SK-N-SH treated with all-trans-retinoic acid at 6 μM for 48 hours (cell line): ENCODE measurements at regions not wholly inside any gene's neighbourhood (a gene's known extent, or its start where the extent isn't known, plus 50 kb on each side); places are given as distances from the start of the nearest gene placed in this dataset.

Experiments used
- CSDC2 ChIP-seq: fragments of 250-450 bp; sonication (Bioruptor Pico); IDR thresholded peaks from 2 replicates; pipeline ENCODE4 v1.5.0; 2020; ENCODE audit warnings: mild to moderate bottlenecking, moderate library complexity
- ESRRG ChIP-seq: fragments of 250-450 bp; sonication (Bioruptor Pico); IDR thresholded peaks from 2 replicates; pipeline ENCODE4 v1.6.1; 2021; ENCODE audit warnings: mild to moderate bottlenecking
- OSR1 ChIP-seq: fragments of 250-450 bp; sonication (Bioruptor Pico); IDR thresholded peaks from 2 replicates; pipeline ENCODE4 v1.8.0; 2022; ENCODE audit warnings: moderate library complexity, mild to moderate bottlenecking, inconsistent platforms
- RARB ChIP-seq: fragments of 250-450 bp; sonication (Bioruptor Pico); IDR thresholded peaks from 2 replicates; pipeline ENCODE4 v1.8.0; 2021; ENCODE audit warnings: mild to moderate bottlenecking, moderate library complexity
- TCF4 ChIP-seq: fragments of 250-450 bp; sonication (Bioruptor Pico); IDR thresholded peaks from 2 replicates; pipeline ENCODE4 v1.8.0; 2021; ENCODE audit warnings: mild to moderate bottlenecking, moderate library complexity, borderline replicate concordance
- ZC3H10 ChIP-seq: fragments of 250-450 bp; sonication (Bioruptor Pico); IDR thresholded peaks from 2 replicates; pipeline ENCODE4 v1.5.1; 2021; ENCODE audit warnings: mild to moderate bottlenecking, moderate library complexity
- ZFP3 ChIP-seq: fragments of 250-450 bp; sonication (Bioruptor Pico); IDR thresholded peaks from 2 replicates; pipeline ENCODE4 v1.5.0; 2020; ENCODE audit warnings: mild to moderate bottlenecking, moderate library complexity
- ZNF70 ChIP-seq: fragments of 450-650 bp; formaldehyde crosslinking; IDR thresholded peaks from 2 replicates; pipeline ENCODE4 v1.5.0; 2020; ENCODE audit warnings: mild to moderate bottlenecking, moderate library complexity
- TF ChIP-seq, protein P1 (sequence below): fragments of 250-450 bp; sonication (Bioruptor Pico); IDR thresholded peaks from 2 replicates; pipeline ENCODE4 v1.8.0; 2020; ENCODE audit warnings: mild to moderate bottlenecking, moderate library complexity, borderline replicate concordance
- TF ChIP-seq, protein P2 (sequence below): fragments of 250-450 bp; sonication (Bioruptor Pico); IDR thresholded peaks from 2 replicates; pipeline ENCODE4 v1.5.1; 2020; ENCODE audit warnings: low read depth, mild to moderate bottlenecking, moderate library complexity

DNA sequence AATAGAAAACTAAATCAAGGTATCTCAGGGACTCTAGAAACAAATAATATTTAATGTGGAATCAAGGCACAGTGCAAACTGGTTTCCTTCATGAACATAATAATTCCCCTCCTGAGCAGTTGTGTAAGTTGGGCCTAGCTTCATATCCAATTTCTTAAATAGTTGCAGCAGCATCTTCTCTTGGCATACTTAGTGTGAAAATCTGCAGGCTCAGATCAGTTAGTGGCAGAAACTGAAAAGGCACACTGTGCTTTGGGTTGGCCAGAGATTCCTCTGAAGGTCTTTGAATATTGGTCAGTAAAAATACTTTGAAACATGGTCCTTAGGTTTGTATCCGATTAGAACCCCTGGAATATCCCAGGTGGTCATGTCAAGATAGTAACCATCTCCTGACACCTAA lies 52.5 kb downstream of the CHRM3 start:
- no peak for TF ChIP-seq RARB (CRISPR knock-in tag)
- no peak for TF ChIP-seq TCF4 (CRISPR knock-in tag)
- TF ChIP-seq ZFP3 (CRISPR knock-in tag) = no peak
- TF ChIP-seq, protein P1, sequence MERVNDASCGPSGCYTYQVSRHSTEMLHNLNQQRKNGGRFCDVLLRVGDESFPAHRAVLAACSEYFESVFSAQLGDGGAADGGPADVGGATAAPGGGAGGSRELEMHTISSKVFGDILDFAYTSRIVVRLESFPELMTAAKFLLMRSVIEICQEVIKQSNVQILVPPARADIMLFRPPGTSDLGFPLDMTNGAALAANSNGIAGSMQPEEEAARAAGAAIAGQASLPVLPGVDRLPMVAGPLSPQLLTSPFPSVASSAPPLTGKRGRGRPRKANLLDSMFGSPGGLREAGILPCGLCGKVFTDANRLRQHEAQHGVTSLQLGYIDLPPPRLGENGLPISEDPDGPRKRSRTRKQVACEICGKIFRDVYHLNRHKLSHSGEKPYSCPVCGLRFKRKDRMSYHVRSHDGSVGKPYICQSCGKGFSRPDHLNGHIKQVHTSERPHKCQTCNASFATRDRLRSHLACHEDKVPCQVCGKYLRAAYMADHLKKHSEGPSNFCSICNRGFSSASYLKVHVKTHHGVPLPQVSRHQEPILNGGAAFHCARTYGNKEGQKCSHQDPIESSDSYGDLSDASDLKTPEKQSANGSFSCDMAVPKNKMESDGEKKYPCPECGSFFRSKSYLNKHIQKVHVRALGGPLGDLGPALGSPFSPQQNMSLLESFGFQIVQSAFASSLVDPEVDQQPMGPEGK (CRISPR knock-in tag) = no peak
- no peak for TF ChIP-seq CSDC2 (CRISPR knock-in tag)
- no peak for TF ChIP-seq ZC3H10
- TF ChIP-seq ZNF70 (CRISPR knock-in tag) = no peak
- TF ChIP-seq, protein P2, sequence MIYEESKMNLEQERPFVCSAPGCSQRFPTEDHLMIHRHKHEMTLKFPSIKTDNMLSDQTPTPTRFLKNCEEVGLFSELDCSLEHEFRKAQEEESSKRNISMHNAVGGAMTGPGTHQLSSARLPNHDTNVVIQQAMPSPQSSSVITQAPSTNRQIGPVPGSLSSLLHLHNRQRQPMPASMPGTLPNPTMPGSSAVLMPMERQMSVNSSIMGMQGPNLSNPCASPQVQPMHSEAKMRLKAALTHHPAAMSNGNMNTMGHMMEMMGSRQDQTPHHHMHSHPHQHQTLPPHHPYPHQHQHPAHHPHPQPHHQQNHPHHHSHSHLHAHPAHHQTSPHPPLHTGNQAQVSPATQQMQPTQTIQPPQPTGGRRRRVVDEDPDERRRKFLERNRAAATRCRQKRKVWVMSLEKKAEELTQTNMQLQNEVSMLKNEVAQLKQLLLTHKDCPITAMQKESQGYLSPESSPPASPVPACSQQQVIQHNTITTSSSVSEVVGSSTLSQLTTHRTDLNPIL = no peak
- TF ChIP-seq OSR1 (CRISPR knock-in tag) = no peak
- no peak for TF ChIP-seq ESRRG (CRISPR knock-in tag)
